OCI-LY7 (cell line): ENCODE measurements at regions not wholly inside any gene's neighbourhood (a gene's known extent, or its start where the extent isn't known, plus 50 kb on each side); places are given as distances from the start of the nearest gene placed in this dataset.

Experiments
- BruUV-seq: library from RNA; stranded (reverse); fragments of 400-500 nt; replicated peaks from 2 replicates; lab custom pipeline; 2021; lab: Mats Ljungman, UMichigan
- CTCF ChIA-PET: fragments of 300-600 bp; sonication (Branson Sonifier 250); formaldehyde crosslinking; loops from one replicate; lab custom pipeline; 2022; ENCODE audit warnings: antibody characterized with exemption; ENCODE audit not compliant: unreplicated experiment; lab: Charles Lee
- POLR2A ChIA-PET: fragments of 300-600 bp; sonication (Branson Sonifier 250); formaldehyde crosslinking; loops from one replicate; lab custom pipeline; 2022; ENCODE audit warnings: antibody characterized with exemption; lab: Charles Lee
- DNase-seq: peaks from one replicate; pipeline ENCODE4 v3.0.0-alpha.2; 2015; ENCODE audit warnings: low spot score
- H2AFZ ChIP-seq: fragments of 200-600 bp; sonication (generic), shearing (Covaris generic); 2 replicates; pipeline ENCODE4 v1.6.1; 2014; ENCODE audit warnings: mild to moderate bottlenecking, antibody characterized with exemption, low read length, moderate library complexity
- H3K27ac ChIP-seq: fragments of 200-600 bp; sonication (generic); 2 replicates; pipeline ENCODE4 v1.5.1; 2014; ENCODE audit warnings: mixed run types, low read depth, mild to moderate bottlenecking, moderate library complexity, low read length, inconsistent platforms; ENCODE audit not compliant: poor library complexity, severe bottlenecking
- H3K36me3 ChIP-seq: fragments of 200-600 bp; sonication (generic); 2 replicates; pipeline ENCODE4 v1.6.1; 2014; ENCODE audit warnings: mild to moderate bottlenecking, antibody characterized with exemption, low read length, moderate library complexity, mixed read lengths; ENCODE audit not compliant: insufficient read depth
- H3K4me1 ChIP-seq: fragments of 200-600 bp; sonication (generic); 2 replicates; pipeline ENCODE4 v1.5.1; 2014; ENCODE audit warnings: mild to moderate bottlenecking, low read length; ENCODE audit not compliant: insufficient read depth, poor library complexity, severe bottlenecking
- H3K4me2 ChIP-seq: fragments of 200-600 bp; sonication (generic); 2 replicates; pipeline ENCODE4 v1.6.1; 2014; ENCODE audit warnings: mild to moderate bottlenecking, low read length
- H3K4me3 ChIP-seq: fragments of 200-600 bp; sonication (generic); 2 replicates; pipeline ENCODE4 v1.5.1; 2014; ENCODE audit warnings: mild to moderate bottlenecking, low read depth, low read length; ENCODE audit not compliant: poor library complexity, severe bottlenecking
- H3K79me2 ChIP-seq: fragments of 200-600 bp; sonication (generic); 2 replicates; pipeline ENCODE4 v1.6.1; 2016; ENCODE audit warnings: low read depth, mild to moderate bottlenecking, low read length, moderate library complexity, mixed read lengths; ENCODE audit not compliant: insufficient read depth
- H3K9me2 ChIP-seq: fragments of 200-600 bp; sonication (generic); 2 replicates; pipeline ENCODE4 v1.6.1; 2016; ENCODE audit warnings: mild to moderate bottlenecking, low read length, mixed read lengths; ENCODE audit not compliant: insufficient read depth
- H3K9me3 ChIP-seq: fragments of 200-600 bp; sonication (generic); 2 replicates; pipeline ENCODE4 v1.6.1; 2014; ENCODE audit warnings: mild to moderate bottlenecking, mixed run types, low read length, mixed read lengths
- H4K20me1 ChIP-seq: fragments of 200-600 bp; sonication (generic); 2 replicates; pipeline ENCODE4 v1.6.1; 2014; ENCODE audit warnings: mild to moderate bottlenecking, antibody characterized with exemption, low read length, moderate library complexity, mixed read lengths; ENCODE audit not compliant: insufficient read depth
- EZH2phosphoT487 ChIP-seq: fragments of 200-600 bp; sonication (generic); IDR thresholded peaks from 2 replicates; pipeline ENCODE4 v1.6.1; 2018; ENCODE audit warnings: low read depth, borderline replicate concordance, mild to moderate bottlenecking, mixed run types, antibody characterized with exemption, low read length, moderate library complexity, mixed read lengths
- intact Hi-C: fragments of 100-400 bp; cut with micrococcal nuclease; formaldehyde crosslinking; loops from one replicate; pipeline ENCODE4 v1.10.0; 2022; ENCODE audit not compliant: unreplicated experiment
- TF ChIP-seq, protein P1 (sequence below): fragments of 200-600 bp; sonication (generic); conservative IDR thresholded peaks from 2 replicates; pipeline ENCODE4 v1.5.1; 2014; ENCODE audit warnings: mild to moderate bottlenecking, antibody characterized with exemption, low read length, moderate library complexity, mixed read lengths

DNA sequence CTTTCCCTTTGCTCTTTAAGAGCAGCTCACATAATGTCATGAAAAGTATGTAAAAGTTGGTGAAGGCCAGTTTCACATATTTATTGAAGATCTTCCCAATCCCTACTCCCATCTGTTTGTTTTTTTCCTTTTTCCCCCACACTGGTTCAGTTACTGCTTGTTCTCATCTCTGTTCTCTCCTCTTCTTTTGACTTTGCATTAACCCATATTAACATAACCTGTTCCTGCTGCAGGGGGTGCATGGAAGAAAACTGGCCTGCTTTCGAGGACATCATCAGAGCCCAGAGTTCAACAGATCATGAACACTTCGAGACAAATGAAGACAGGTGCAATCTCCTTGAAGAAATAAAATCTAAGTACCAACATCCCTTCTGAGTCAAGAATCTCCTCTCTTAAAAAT is 93.3 kb upstream of the FAM3C start:
- BruUV-seq: no TSS peak
- POLR2A ChIA-PET: interaction anchor here (0.6 to 0.8 kb wide), 2 partner anchors 21 to 40 kb away, joined by 3 to 4 read pairs; no protein-coding TSS in a partner anchor
- no peak overlapping the region for H2AFZ ChIP-seq

DNA sequence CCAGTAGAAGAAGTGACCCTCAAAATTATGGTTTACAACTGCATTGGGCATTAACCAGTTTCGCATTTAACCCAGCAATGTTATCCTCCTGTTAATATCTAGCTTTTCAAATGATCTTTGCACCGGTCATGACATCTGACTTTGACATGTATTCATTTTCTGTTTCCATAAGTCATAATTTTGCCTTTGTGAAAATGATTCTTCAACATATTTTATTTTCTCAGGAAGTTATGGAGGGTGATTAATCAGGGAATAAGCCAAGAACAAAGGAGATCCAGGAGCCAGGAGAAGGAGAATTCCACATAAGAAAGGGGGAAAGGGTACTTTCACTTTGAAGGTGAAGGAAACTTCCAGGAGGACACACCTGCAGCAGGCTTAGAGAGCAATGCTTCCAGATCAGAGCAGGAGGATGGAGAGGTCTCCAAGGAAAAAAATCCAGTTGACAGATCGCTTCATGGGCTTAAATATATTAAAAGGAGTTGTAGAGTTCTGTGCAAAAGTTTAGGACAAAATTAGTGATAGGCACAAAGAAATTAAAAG is 92.1 kb upstream of the FAM3C start:
- Histone ChIP-seq H4K20me1 (no peaks in the 10 kb centered on the region), H3K4me3 (no peak overlapping the region), H3K9me3 (no peaks in the 10 kb centered on the region), H3K36me3 (no peaks in the 10 kb centered on the region), H3K9me2 (no peaks in the 10 kb centered on the region), H2AFZ (no peak overlapping the region), H3K4me1 (no peaks in the 10 kb centered on the region), H3K27ac (no peak overlapping the region), H3K4me2 (no peak overlapping the region), H3K79me2 (no peaks in the 10 kb centered on the region)
- DNase-seq: no peak
- CTCF ChIA-PET: no interaction called here
- intact Hi-C loops: no loop called here
- POLR2A ChIA-PET: no interaction called here
- no peak for TF ChIP-seq EZH2phosphoT487
- TF ChIP-seq, protein P1, sequence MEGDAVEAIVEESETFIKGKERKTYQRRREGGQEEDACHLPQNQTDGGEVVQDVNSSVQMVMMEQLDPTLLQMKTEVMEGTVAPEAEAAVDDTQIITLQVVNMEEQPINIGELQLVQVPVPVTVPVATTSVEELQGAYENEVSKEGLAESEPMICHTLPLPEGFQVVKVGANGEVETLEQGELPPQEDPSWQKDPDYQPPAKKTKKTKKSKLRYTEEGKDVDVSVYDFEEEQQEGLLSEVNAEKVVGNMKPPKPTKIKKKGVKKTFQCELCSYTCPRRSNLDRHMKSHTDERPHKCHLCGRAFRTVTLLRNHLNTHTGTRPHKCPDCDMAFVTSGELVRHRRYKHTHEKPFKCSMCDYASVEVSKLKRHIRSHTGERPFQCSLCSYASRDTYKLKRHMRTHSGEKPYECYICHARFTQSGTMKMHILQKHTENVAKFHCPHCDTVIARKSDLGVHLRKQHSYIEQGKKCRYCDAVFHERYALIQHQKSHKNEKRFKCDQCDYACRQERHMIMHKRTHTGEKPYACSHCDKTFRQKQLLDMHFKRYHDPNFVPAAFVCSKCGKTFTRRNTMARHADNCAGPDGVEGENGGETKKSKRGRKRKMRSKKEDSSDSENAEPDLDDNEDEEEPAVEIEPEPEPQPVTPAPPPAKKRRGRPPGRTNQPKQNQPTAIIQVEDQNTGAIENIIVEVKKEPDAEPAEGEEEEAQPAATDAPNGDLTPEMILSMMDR: no peak
- no TSS peak for BruUV-seq

More for the DNA sequence above, 93.3 kb upstream of the FAM3C start:
- CTCF ChIA-PET: no interaction called here
- intact Hi-C loops: no loop called here
- no peak for DNase-seq
- H3K79me2 ChIP-seq: no peaks in the 10 kb centered on the region
- H3K4me1 ChIP-seq: no peaks in the 10 kb centered on the region
- TF ChIP-seq, protein P1: no peak
- no peak for TF ChIP-seq EZH2phosphoT487
- no peak overlapping the region for H3K4me3 ChIP-seq
- no peaks in the 10 kb centered on the region for H3K9me2 ChIP-seq
- no peaks in the 10 kb centered on the region for H4K20me1 ChIP-seq
- H3K4me2 ChIP-seq: no peak overlapping the region
- H3K36me3 ChIP-seq: no peaks in the 10 kb centered on the region
- no peaks in the 10 kb centered on the region for H3K9me3 ChIP-seq
- no peak overlapping the region for H3K27ac ChIP-seq

DNA sequence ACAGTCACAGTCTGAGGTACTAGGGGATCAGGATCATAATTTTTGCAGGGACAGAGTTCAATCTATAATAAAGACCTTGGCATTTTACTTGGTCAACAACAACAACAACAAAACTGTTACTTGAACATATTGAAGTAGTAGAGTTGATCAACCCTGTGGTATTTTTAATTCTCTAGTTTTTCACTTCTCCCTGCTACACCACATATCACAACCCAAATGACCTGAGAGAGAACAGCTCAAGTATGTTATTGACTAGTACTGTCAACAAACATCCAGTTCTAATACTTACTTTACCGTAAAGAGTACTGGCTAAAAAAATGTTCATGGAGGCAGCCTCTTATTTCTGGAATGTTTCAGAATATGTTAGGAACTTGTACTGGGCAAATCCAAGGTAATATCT is 90.5 kb upstream of the FAM3C start:
- Histone ChIP-seq H3K4me3 (no peak overlapping the region), H3K9me3 (no peaks in the 10 kb centered on the region), H3K27ac (no peak overlapping the region), H3K4me1 (no peaks in the 10 kb centered on the region), H4K20me1 (no peaks in the 10 kb centered on the region), H2AFZ (no peak overlapping the region), H3K4me2 (no peak overlapping the region), H3K9me2 (no peaks in the 10 kb centered on the region), H3K36me3 (no peaks in the 10 kb centered on the region), H3K79me2 (no peaks in the 10 kb centered on the region)
- intact Hi-C loops: no loop called here
- CTCF ChIA-PET: no interaction called here
- no TSS peak for BruUV-seq
- no peak for TF ChIP-seq EZH2phosphoT487
- TF ChIP-seq, protein P1: no peak
- POLR2A ChIA-PET: no interaction called here
- no peak for DNase-seq
